ENCODE measurements at regions not wholly inside any gene's neighbourhood (a gene's known extent, or its start where the extent isn't known, plus 50 kb on each side); places are given as distances from the start of the nearest gene placed in this dataset.
"Not testable (repeated sequence)": the region's sequence is repeated elsewhere in the genome, so short reads cannot be mapped to it uniquely, and the experiment has no call there.

DNA sequence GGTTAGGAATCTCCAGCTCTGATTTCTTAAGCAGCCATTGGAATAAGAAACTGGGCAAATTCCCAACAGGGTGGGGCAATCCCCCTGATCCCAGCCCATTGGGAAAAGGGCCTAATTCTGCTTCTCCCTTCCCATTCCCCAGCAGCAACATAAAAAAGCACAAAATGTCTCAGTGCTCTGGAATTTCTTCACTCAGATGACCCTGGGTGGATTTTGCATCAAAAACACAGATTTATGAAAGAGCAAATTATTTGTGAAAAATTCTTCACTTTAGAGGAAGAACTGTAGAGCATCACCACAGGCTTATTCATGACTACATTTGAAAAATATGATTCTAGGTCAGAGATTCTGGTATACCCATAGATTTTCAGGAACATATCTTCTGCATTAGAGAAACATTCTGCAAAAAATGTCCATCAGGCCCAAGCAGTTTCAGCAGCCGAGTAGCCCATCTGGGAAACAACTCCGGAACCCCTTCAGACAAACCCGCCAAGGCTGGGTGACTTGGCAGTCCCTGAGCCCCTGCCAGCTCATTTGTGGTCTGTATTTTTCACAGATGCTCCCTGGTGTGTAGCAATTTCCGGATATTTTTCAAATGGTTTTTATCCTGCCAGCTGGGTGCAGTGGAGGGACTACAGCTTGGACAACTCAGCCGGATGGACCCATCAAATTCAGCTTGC is 102.1 kb upstream of the RANBP3L start:
- DNase-seq (ENCODE audit: low read depth, low spot score): no peak
- Histone ChIP-seq H3K27me3 (ENCODE audit: control insufficient read depth, insufficient read depth, low read length) (no peaks in the 10 kb centered on the region), H3K36me3 (ENCODE audit: control insufficient read depth, insufficient read depth, low read length) (no peaks in the 10 kb centered on the region), H3K27ac (ENCODE audit: low read length) (no peak overlapping the region), H3K9me3 (ENCODE audit: control insufficient read depth, insufficient read depth, low read length) (no peaks in the 10 kb centered on the region), H3K4me3 (ENCODE audit: low read length) (no peak overlapping the region), H3K4me1 (ENCODE audit: control insufficient read depth, insufficient read depth, low read length) (no peaks in the 10 kb centered on the region)
- no CpG with 5 or more reads among the region's 5 CpGs for WGBS (ENCODE audit: insufficient coverage, insufficient read length)

DNA sequence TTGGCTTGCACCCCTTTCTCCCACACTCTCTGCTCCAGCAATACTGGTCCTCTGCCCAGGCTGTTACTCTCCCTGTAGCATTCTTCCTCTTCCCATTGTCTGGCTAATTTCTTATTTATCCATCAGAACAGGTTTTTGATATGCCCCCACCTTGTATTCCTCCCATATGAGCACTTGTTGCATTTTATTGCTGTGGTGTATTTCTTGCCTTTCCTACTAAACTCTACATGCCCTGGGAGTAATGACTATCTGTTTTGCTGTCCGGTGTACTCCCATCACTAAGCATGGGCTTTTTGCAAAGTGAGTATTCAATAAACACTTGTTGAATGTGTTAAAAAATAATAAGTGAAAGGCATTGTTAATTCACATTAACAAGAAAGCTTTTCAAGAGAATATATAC is 104.3 kb upstream of the RANBP3L start:
- WGBS (ENCODE audit: insufficient coverage, insufficient read length): no CpG with 5 or more reads among the region's 1 CpG
- no peaks in the 10 kb centered on the region for H3K27me3 ChIP-seq (ENCODE audit: control insufficient read depth, insufficient read depth, low read length)
- no peak overlapping the region for H3K4me3 ChIP-seq (ENCODE audit: low read length)
- DNase-seq (ENCODE audit: low read depth, low spot score): no peak
- H3K4me1 ChIP-seq (ENCODE audit: control insufficient read depth, insufficient read depth, low read length): no peaks in the 10 kb centered on the region
- H3K27ac ChIP-seq (ENCODE audit: low read length): no peak overlapping the region
- H3K9me3 ChIP-seq (ENCODE audit: control insufficient read depth, insufficient read depth, low read length): no peaks in the 10 kb centered on the region
- H3K36me3 ChIP-seq (ENCODE audit: control insufficient read depth, insufficient read depth, low read length): no peaks in the 10 kb centered on the region

- WGBS (ENCODE audit: insufficient coverage, insufficient read length): no CpG with 5 or more reads among the region's 2 CpGs
- Histone ChIP-seq H3K36me3 (ENCODE audit: control insufficient read depth, insufficient read depth, low read length) (no peaks in the 10 kb centered on the region), H3K27ac (ENCODE audit: low read length) (no peak overlapping the region), H3K27me3 (ENCODE audit: control insufficient read depth, insufficient read depth, low read length) (no peaks in the 10 kb centered on the region), H3K4me1 (ENCODE audit: control insufficient read depth, insufficient read depth, low read length) (no peaks in the 10 kb centered on the region), H3K9me3 (ENCODE audit: control insufficient read depth, insufficient read depth, low read length) (no peaks in the 10 kb centered on the region), H3K4me3 (ENCODE audit: low read length) (no peak overlapping the region)
- DNase-seq (ENCODE audit: low read depth, low spot score): no peak
Measured at GRCh38 chr5:36407396-36407795, 105.7 kb upstream of the RANBP3L start.

GRCh38 chr5:36409711-36410110 is 108.0 kb upstream of the RANBP3L start:
- H3K27ac ChIP-seq (ENCODE audit: low read length); H3K4me1 ChIP-seq (ENCODE audit: control insufficient read depth, insufficient read depth, low read length); DNase-seq (ENCODE audit: low read depth, low spot score); H3K36me3 ChIP-seq (ENCODE audit: control insufficient read depth, insufficient read depth, low read length); H3K4me3 ChIP-seq (ENCODE audit: low read length); H3K9me3 ChIP-seq (ENCODE audit: control insufficient read depth, insufficient read depth, low read length); H3K27me3 ChIP-seq (ENCODE audit: control insufficient read depth, insufficient read depth, low read length): not testable (repeated sequence)

DNA sequence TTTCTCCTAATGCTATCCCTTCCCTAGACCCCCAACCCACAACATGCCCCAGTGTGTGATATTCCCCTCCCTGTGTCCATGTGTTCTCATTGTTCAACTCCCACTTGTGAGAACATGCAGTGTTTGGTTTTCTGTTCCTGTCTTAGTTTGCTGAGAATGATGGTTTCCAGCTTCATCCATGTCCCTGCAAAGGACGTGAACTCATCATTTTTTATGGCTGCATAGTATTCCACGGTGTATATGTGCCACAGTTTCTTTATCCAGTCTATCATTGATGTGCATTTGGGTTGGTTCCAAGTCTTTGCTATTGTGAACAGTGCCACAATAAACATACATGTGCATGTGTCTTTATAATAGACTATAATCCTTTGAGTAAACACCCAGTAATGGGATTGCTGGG is 109.0 kb upstream of the RANBP3L start:
- H3K36me3 ChIP-seq (ENCODE audit: control insufficient read depth, insufficient read depth, low read length); H3K4me3 ChIP-seq (ENCODE audit: low read length); H3K27me3 ChIP-seq (ENCODE audit: control insufficient read depth, insufficient read depth, low read length); DNase-seq (ENCODE audit: low read depth, low spot score); H3K9me3 ChIP-seq (ENCODE audit: control insufficient read depth, insufficient read depth, low read length); H3K4me1 ChIP-seq (ENCODE audit: control insufficient read depth, insufficient read depth, low read length); H3K27ac ChIP-seq (ENCODE audit: low read length): not testable (repeated sequence)
- no CpG with 5 or more reads among the region's 2 CpGs for WGBS (ENCODE audit: insufficient coverage, insufficient read length)

GRCh38 chr5:36414869-36415282 is 113.2 kb upstream of the RANBP3L start:
- DNase-seq (ENCODE audit: low read depth, low spot score): no peak
- Histone ChIP-seq H3K4me1 (ENCODE audit: control insufficient read depth, insufficient read depth, low read length) (no peaks in the 10 kb centered on the region), H3K9me3 (ENCODE audit: control insufficient read depth, insufficient read depth, low read length) (no peaks in the 10 kb centered on the region)

GRCh38 chr5:36416605-36417004 is 114.9 kb upstream of the RANBP3L start:
- no peaks in the 10 kb centered on the region for H3K9me3 ChIP-seq (ENCODE audit: control insufficient read depth, insufficient read depth, low read length)
- DNase-seq (ENCODE audit: low read depth, low spot score): no peak
- no peaks in the 10 kb centered on the region for H3K4me1 ChIP-seq (ENCODE audit: control insufficient read depth, insufficient read depth, low read length)
- no peak overlapping the region for H3K27ac ChIP-seq (ENCODE audit: low read length)
- H3K4me3 ChIP-seq (ENCODE audit: low read length): no peak overlapping the region
- H3K36me3 ChIP-seq (ENCODE audit: control insufficient read depth, insufficient read depth, low read length): no peaks in the 10 kb centered on the region
- peaks cover 20% of the 10 kb centered on the region for H3K27me3 ChIP-seq (ENCODE audit: control insufficient read depth, insufficient read depth, low read length)

More at GRCh38 chr5:36414869-36415282, 113.2 kb upstream of the RANBP3L start:
- no peak overlapping the region for H3K27ac ChIP-seq (ENCODE audit: low read length)
- H3K27me3 ChIP-seq (ENCODE audit: control insufficient read depth, insufficient read depth, low read length): peaks cover 19% of the 10 kb centered on the region
- no CpG with 5 or more reads among the region's 3 CpGs for WGBS (ENCODE audit: insufficient coverage, insufficient read length)
- H3K4me3 ChIP-seq (ENCODE audit: low read length): no peak overlapping the region
- no peaks in the 10 kb centered on the region for H3K36me3 ChIP-seq (ENCODE audit: control insufficient read depth, insufficient read depth, low read length)

DNA sequence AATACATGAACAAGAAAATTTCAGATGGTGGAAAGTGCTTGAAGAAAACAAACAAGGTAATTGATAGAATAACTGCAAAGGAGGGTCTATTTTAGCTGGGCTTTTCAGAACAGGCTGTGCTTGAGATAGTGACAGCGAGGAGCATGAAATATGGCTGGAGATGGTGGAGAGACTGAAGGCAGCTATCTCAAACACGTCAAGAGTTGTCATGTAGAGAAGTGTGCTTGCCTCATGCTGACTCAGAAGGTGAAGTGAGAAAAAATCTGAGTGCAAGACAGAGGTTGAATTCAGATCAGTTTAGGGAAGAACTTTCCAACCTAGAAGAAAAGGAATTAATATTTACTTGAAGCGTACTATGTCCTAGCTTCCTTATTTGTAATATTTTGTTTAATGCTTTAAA is 115.5 kb upstream of the RANBP3L start:
- Histone ChIP-seq H3K27ac (ENCODE audit: low read length) (no peak overlapping the region), H3K36me3 (ENCODE audit: control insufficient read depth, insufficient read depth, low read length) (no peaks in the 10 kb centered on the region), H3K9me3 (ENCODE audit: control insufficient read depth, insufficient read depth, low read length) (no peaks in the 10 kb centered on the region), H3K4me1 (ENCODE audit: control insufficient read depth, insufficient read depth, low read length) (no peaks in the 10 kb centered on the region), H3K27me3 (ENCODE audit: control insufficient read depth, insufficient read depth, low read length) (peaks cover 20% of the 10 kb centered on the region), H3K4me3 (ENCODE audit: low read length) (no peak overlapping the region)
- no CpG with 5 or more reads among the region's 3 CpGs for WGBS (ENCODE audit: insufficient coverage, insufficient read length)
- DNase-seq (ENCODE audit: low read depth, low spot score): no peak

DNA sequence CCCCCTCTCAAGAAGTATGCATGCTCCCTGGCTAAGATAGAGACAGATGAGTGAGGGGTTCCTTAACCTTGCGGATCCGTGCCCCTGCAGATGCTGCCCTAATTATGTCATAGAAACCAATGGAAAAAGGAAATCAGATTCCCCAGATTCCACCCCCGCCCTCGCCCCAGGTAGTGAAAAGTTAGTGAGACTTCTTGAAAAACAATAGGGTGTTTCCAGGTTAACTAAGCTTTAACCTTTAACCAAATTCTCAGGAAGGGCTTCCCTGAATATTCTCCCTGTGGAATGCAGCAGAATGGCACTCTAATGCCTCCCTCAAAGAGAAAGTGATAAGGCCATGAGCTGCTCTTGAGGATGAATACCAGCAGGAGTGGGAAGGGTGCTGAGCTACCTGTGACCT is 116.0 kb upstream of the RANBP3L start:
- no peaks in the 10 kb centered on the region for H3K9me3 ChIP-seq (ENCODE audit: control insufficient read depth, insufficient read depth, low read length)
- DNase-seq (ENCODE audit: low read depth, low spot score): peak; percentile 67
- WGBS (ENCODE audit: insufficient coverage, insufficient read length): no CpG with 5 or more reads among the region's 4 CpGs
- no peak overlapping the region for H3K27ac ChIP-seq (ENCODE audit: low read length)
- no peaks in the 10 kb centered on the region for H3K36me3 ChIP-seq (ENCODE audit: control insufficient read depth, insufficient read depth, low read length)
- H3K27me3 ChIP-seq (ENCODE audit: control insufficient read depth, insufficient read depth, low read length): peaks cover 20% of the 10 kb centered on the region
- H3K4me1 ChIP-seq (ENCODE audit: control insufficient read depth, insufficient read depth, low read length): no peaks in the 10 kb centered on the region
- no peak overlapping the region for H3K4me3 ChIP-seq (ENCODE audit: low read length)

DNA sequence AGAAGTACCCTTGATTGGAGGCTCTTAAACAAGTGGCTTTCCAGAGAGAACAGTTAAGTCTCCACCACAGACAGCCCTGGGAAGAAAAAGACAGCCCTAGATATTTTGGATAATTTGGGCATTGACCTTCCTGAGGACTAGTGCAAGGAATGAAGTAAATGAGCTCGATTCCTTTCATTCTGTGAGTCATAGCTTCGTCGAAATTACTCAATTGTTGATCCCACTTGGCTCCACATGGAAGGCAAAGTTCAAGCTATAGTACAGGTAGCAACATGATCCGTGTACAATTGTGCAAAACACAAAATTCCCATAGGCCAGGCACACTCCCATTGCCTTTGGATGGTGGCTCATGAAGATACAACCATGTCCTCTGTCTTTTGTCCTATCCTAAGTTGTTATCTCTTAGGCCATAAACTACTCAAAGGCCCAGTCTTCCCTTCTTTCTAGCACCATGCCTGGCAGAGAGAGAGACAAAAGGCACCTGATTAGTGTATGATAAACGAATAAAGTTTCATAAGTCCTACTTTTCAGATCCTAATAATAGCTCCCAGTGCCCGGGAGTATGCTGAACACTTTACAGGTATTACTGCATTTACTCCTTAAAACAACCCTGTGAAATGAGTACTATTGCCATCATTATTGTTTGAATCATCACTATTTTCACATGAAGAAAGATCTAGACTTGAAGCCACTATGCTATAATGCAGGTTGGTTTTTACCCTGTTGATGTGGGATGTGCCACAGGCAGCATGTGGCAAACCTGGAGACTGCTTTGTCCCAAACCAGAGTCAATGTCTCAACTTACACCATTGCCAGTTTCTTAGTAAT is 116.7 kb upstream of the RANBP3L start:
- Histone ChIP-seq H3K36me3 (ENCODE audit: control insufficient read depth, insufficient read depth, low read length) (no peaks in the 10 kb centered on the region), H3K4me1 (ENCODE audit: control insufficient read depth, insufficient read depth, low read length) (no peaks in the 10 kb centered on the region), H3K27ac (ENCODE audit: low read length) (no peak overlapping the region), H3K4me3 (ENCODE audit: low read length) (no peak overlapping the region), H3K27me3 (ENCODE audit: control insufficient read depth, insufficient read depth, low read length) (peaks cover 20% of the 10 kb centered on the region), H3K9me3 (ENCODE audit: control insufficient read depth, insufficient read depth, low read length) (no peaks in the 10 kb centered on the region)
- no CpG with 5 or more reads among the region's 6 CpGs for WGBS (ENCODE audit: insufficient coverage, insufficient read length)
- DNase-seq (ENCODE audit: low read depth, low spot score): no peak

DNA sequence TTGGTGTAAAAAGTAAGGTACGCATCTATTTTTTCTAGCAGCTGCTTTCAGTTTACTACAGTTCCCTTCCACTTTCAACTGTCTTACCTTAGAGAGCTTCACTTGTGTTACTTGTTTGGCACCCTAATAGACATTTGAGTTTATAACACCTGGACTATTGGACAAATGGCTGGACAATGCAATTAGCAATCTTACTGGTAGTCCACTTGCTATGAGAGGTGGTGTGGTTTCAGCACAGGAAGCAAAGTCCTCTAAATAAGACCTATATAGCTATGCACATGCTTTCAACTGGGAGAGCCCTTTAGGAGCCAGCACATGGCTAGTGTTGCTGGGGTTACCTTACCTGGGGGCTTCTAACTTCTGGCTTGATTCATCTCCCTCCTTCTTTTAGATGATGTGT is 119.6 kb upstream of the RANBP3L start:
- no peak for DNase-seq (ENCODE audit: low read depth, low spot score)
- 100% methylated on average over 1 of the region's 1 CpG for WGBS (ENCODE audit: insufficient coverage, insufficient read length)
- H3K27ac ChIP-seq (ENCODE audit: low read length): no peak overlapping the region
- H3K4me3 ChIP-seq (ENCODE audit: low read length): no peak overlapping the region
- H3K9me3 ChIP-seq (ENCODE audit: control insufficient read depth, insufficient read depth, low read length): no peaks in the 10 kb centered on the region
- H3K36me3 ChIP-seq (ENCODE audit: control insufficient read depth, insufficient read depth, low read length): no peaks in the 10 kb centered on the region
- H3K4me1 ChIP-seq (ENCODE audit: control insufficient read depth, insufficient read depth, low read length): no peaks in the 10 kb centered on the region
- H3K27me3 ChIP-seq (ENCODE audit: control insufficient read depth, insufficient read depth, low read length): peaks cover 17% of the 10 kb centered on the region

All from iPS DF 6.9 (cell line).